Endothelial cell of umbilical vein (primary cell): ENCODE measurements at regions not wholly inside any gene's neighbourhood (a gene's known extent, or its start where the extent isn't known, plus 50 kb on each side); places are given as distances from the start of the nearest gene placed in this dataset.
A peak's percentile ranks its signal among the peaks of the same experiment; 100 is the strongest.

Experiments
- BruUV-seq: library from RNA; stranded (reverse); fragments of 400-500 nt; replicated peaks from 2 replicates; lab custom pipeline; 2021; lab: Mats Ljungman, UMichigan
- CTCF ChIA-PET: fragments of 300-600, 350-600 bp; sonication (Branson Sonifier 250); formaldehyde crosslinking; loops from one replicate; lab custom pipeline; 2021; ENCODE audit warnings: antibody characterized with exemption, inconsistent platforms; lab: Charles Lee
- POLR2A ChIA-PET: fragments of 300-600, 350-600 bp; sonication (Branson Sonifier 250); formaldehyde crosslinking; loops from one replicate; lab custom pipeline; 2021; ENCODE audit warnings: antibody characterized with exemption, inconsistent platforms; lab: Charles Lee
- DNase-seq: peaks from one replicate; pipeline ENCODE4 v3.0.0-alpha.2; 2011; ENCODE audit warnings: low read depth, low spot score
- FAIRE-seq: peaks from 2 replicates; lab custom pipeline; 2011; peaks lifted over from hg19 to GRCh38; lab: Jason Lieb, UNC
- H2AFZ ChIP-seq: 2 replicates; pipeline ENCODE4 v1.6.0; 2012; ENCODE audit warnings: low read depth, low read length, control low read depth, inconsistent platforms
- H3K27ac ChIP-seq: 2 replicates; pipeline ENCODE4 v1.5.1; 2011; ENCODE audit warnings: low read depth, mild to moderate bottlenecking, control low read depth, low read length, moderate library complexity; ENCODE audit not compliant: insufficient read depth
- H3K27me3 ChIP-seq, 2 experiments: 2 replicates each; pipeline versions ENCODE4 v1.6.0 to v1.6.1; 2011; ENCODE audit warnings: low read length in 2 of 2, mixed read lengths in 1 of 2; ENCODE audit not compliant: control insufficient read depth in 2 of 2, insufficient read depth in 2 of 2
- H3K36me3 ChIP-seq, 2 experiments: 2 replicates in 1 of 2; 3 replicates in 1 of 2; pipeline ENCODE4 v1.5.1; 2011; ENCODE audit warnings: low read length in 2 of 2, mild to moderate bottlenecking in 1 of 2, moderate library complexity in 1 of 2; ENCODE audit not compliant: control insufficient read depth in 2 of 2, insufficient read depth in 2 of 2; ENCODE audit errors: extremely low read depth in 1 of 2
- H3K4me1 ChIP-seq: 3 replicates; pipeline ENCODE4 v1.5.1; 2011; ENCODE audit warnings: mild to moderate bottlenecking, low read length; ENCODE audit not compliant: control insufficient read depth, insufficient read depth; ENCODE audit errors: extremely low read depth
- H3K4me2 ChIP-seq: 2 replicates; pipeline ENCODE4 v1.6.1; 2011; ENCODE audit warnings: low read length, control low read depth, mixed read lengths; ENCODE audit not compliant: insufficient read depth
- H3K4me3 ChIP-seq, 3 experiments: fragments of 200-600 bp in 1 of 3; sonication (generic), shearing (Covaris generic) in 1 of 3; replicated peaks in 1 of 3; 2 replicates each; pipeline ENCODE4 v1.5.1; 2011 to 2016; ENCODE audit warnings: control low read depth in 3 of 3, low read length in 3 of 3, mild to moderate bottlenecking in 2 of 3, inconsistent platforms in 1 of 3, low read depth in 1 of 3, moderate library complexity in 1 of 3; ENCODE audit not compliant: insufficient read depth in 1 of 3
- H3K79me2 ChIP-seq: 2 replicates; pipeline ENCODE4 v1.6.0; 2012; ENCODE audit warnings: low read length, inconsistent platforms; ENCODE audit not compliant: control insufficient read depth, insufficient read depth
- H3K9ac ChIP-seq: replicated peaks from 2 replicates; pipeline ENCODE3; 2011; ENCODE audit warnings: low read length, control low read depth; ENCODE audit not compliant: insufficient read depth; ENCODE audit errors: extremely low read depth
- H3K9me1 ChIP-seq: replicated peaks from 3 replicates; pipeline ENCODE4 v1.6.0; 2011; ENCODE audit warnings: mild to moderate bottlenecking, low read length; ENCODE audit not compliant: control insufficient read depth, insufficient read depth; ENCODE audit errors: extremely low read depth
- H3K9me3 ChIP-seq: replicated peaks from 2 replicates; pipeline ENCODE4 v1.5.1; 2012; ENCODE audit warnings: low read length, inconsistent platforms; ENCODE audit not compliant: control insufficient read depth, insufficient read depth
- H4K20me1 ChIP-seq: replicated peaks from 2 replicates; pipeline ENCODE3; 2011; ENCODE audit warnings: mild to moderate bottlenecking, low read length; ENCODE audit not compliant: control insufficient read depth, insufficient read depth; ENCODE audit errors: extremely low read depth
- EZH2 ChIP-seq: IDR thresholded peaks from 2 replicates; pipeline ENCODE4 v1.6.1; 2012; ENCODE audit warnings: borderline replicate concordance, low read depth, mild to moderate bottlenecking, moderate library complexity, low read length, inconsistent platforms; ENCODE audit not compliant: severe bottlenecking
- FOS ChIP-seq: IDR thresholded peaks from 2 replicates; pipeline ENCODE4 v1.6.1; 2011; ENCODE audit warnings: mild to moderate bottlenecking, low read length, moderate library complexity, borderline replicate concordance; ENCODE audit not compliant: insufficient read depth
- GATA2 ChIP-seq: IDR thresholded peaks from 2 replicates; pipeline ENCODE4 v1.7.0; 2011; ENCODE audit warnings: low read depth, mild to moderate bottlenecking, moderate library complexity, mixed read lengths, low read length; ENCODE audit not compliant: insufficient read length, insufficient read depth
- JUN ChIP-seq: IDR thresholded peaks from 2 replicates; pipeline ENCODE4 v1.6.1; 2011; ENCODE audit warnings: borderline replicate concordance, low read depth; ENCODE audit not compliant: insufficient read length, insufficient read depth
- MYC ChIP-seq: IDR thresholded peaks from one replicate; pipeline ENCODE4 v1.6.1; 2011; ENCODE audit warnings: mild to moderate bottlenecking, low read depth, low read length
- POLR2A ChIP-seq: IDR thresholded peaks from 2 replicates; pipeline ENCODE4 v1.6.1; 2012; ENCODE audit warnings: low read depth, mild to moderate bottlenecking, control low read depth, low read length
- POLR2AphosphoS5 ChIP-seq: IDR thresholded peaks from 2 replicates; pipeline ENCODE4 v1.6.1; 2012; ENCODE audit warnings: low read depth, mild to moderate bottlenecking, control low read depth, low read length, moderate library complexity; ENCODE audit not compliant: insufficient read depth
- dilution Hi-C: fragments of 300-500 bp; cut with MboI; formaldehyde crosslinking; loops from one replicate; pipeline ENCODE4 v1.15.0; 2019; ENCODE audit warnings: low sequenced_read_pairs; ENCODE audit not compliant: extremely low pct_ligation_motif_present
- intact Hi-C: fragments of 100-400 bp; cut with micrococcal nuclease; formaldehyde crosslinking; loops from one replicate; pipeline ENCODE4 v1.10.0; 2022
- TF ChIP-seq, protein P1 (sequence below): IDR thresholded peaks from 2 replicates; pipeline ENCODE4 v1.6.1; 2011; ENCODE audit not compliant: insufficient read depth, insufficient read length
- TF ChIP-seq, protein P2 (sequence below), 2 donors: IDR thresholded peaks; 1 replicate in 1 of 2; 2 replicates in 1 of 2; pipeline ENCODE4 v1.5.1; 2011; ENCODE audit warnings: low read length in 2 of 2, mild to moderate bottlenecking in 2 of 2, moderate library complexity in 2 of 2, control low read depth in 1 of 2, inconsistent platforms in 1 of 2, low read depth in 1 of 2; ENCODE audit not compliant: insufficient read depth in 1 of 2; ENCODE audit errors: extremely low read depth in 1 of 2

DNA sequence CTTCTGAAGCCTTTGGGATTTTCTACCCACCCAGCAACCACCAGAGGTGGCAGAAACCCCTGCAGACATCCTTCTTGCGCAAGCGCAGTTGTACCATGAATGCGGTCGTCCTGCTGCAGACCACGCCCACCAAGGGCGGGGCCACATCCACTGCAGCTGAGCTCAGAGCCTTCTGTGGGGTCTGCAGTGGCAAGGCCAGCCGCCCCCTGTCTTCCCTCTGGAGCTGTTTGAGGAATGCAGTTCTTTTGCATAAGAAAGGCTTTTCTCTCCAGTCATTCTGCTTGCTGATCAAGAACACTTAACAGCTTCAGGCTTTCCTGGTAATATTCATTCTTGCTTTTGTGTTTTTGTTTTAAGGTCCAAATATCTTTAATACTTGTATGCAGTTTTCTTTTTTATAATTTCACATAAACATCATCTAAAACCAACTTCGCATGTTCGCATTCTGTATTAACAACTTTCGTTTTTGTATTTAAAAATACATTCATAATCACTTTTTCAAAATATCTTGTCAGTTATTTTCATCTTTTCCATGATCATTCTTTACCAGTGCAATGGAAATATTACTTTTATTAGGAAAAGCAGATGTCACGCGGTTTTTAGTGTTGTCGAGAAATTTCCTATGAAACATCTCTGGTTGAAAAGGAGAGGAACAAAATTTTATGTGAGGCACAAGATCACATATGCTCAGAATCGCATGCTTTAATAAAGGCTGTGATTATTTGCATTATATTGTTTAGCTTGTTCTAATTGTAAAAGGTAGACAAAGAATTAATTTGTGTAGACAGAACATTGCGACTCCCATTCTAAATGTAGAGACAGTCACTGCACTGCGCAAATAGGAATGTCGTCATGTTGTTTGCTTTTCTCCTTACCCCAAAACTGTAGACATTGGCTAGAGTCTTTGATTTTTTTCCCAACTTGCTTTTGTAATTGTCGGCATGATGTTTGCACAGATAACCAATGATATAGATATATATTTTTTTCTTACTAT, 98.1 kb upstream of the SNRPN start:
- CTCF ChIA-PET = no interaction called here
- no peaks in the 10 kb centered on the region for H3K36me3 ChIP-seq
- H3K4me1 ChIP-seq = peaks cover 8% of the 10 kb centered on the region
- no peaks in the 10 kb centered on the region for H3K27me3 ChIP-seq
- peak; percentile 76 for FAIRE-seq
- H2AFZ ChIP-seq = no peak overlapping the region
- intact Hi-C loops (no loop called here), dilution Hi-C loops (no loop called here)
- no peak for TF ChIP-seq EZH2
- TF ChIP-seq, protein P1, sequence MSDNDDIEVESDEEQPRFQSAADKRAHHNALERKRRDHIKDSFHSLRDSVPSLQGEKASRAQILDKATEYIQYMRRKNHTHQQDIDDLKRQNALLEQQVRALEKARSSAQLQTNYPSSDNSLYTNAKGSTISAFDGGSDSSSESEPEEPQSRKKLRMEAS = no peak
- no peak for TF ChIP-seq JUN
- no peak for TF ChIP-seq MYC
- TF ChIP-seq, protein P2, sequence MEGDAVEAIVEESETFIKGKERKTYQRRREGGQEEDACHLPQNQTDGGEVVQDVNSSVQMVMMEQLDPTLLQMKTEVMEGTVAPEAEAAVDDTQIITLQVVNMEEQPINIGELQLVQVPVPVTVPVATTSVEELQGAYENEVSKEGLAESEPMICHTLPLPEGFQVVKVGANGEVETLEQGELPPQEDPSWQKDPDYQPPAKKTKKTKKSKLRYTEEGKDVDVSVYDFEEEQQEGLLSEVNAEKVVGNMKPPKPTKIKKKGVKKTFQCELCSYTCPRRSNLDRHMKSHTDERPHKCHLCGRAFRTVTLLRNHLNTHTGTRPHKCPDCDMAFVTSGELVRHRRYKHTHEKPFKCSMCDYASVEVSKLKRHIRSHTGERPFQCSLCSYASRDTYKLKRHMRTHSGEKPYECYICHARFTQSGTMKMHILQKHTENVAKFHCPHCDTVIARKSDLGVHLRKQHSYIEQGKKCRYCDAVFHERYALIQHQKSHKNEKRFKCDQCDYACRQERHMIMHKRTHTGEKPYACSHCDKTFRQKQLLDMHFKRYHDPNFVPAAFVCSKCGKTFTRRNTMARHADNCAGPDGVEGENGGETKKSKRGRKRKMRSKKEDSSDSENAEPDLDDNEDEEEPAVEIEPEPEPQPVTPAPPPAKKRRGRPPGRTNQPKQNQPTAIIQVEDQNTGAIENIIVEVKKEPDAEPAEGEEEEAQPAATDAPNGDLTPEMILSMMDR (IDR thresholded peaks at IDR 0.05; ENCODE audit: extremely low read depth in 1 of 2, insufficient read depth in 1 of 2, low read depth in 1 of 2, low read length in 2 of 2) = peak in 1 of 2 donors; percentile 3
- TF ChIP-seq POLR2AphosphoS5 = peak; percentile 34
- TF ChIP-seq GATA2 = no peak
- TF ChIP-seq FOS = no peak
- peak; percentile 25 for TF ChIP-seq POLR2A
- BruUV-seq = TSS peak; percentile 55
- H3K9me1 ChIP-seq = no peaks in the 10 kb centered on the region
- H3K9ac ChIP-seq = peak overlapping the region; percentile 55
- H3K4me3 ChIP-seq = peak overlapping the region; percentile 10 to 44 (median 11)
- no peaks in the 10 kb centered on the region for H3K9me3 ChIP-seq
- POLR2A ChIA-PET = no interaction called here
- H4K20me1 ChIP-seq = no peaks in the 10 kb centered on the region
- no peak overlapping the region for H3K27ac ChIP-seq
- peak overlapping the region; percentile 21 for H3K4me2 ChIP-seq
- H3K79me2 ChIP-seq = peaks cover 3% of the 10 kb centered on the region
- peak; percentile 87 for DNase-seq
